Osteoblast (primary cell): ENCODE measurements at regions not wholly inside any gene's neighbourhood (a gene's known extent, or its start where the extent isn't known, plus 50 kb on each side); places are given as distances from the start of the nearest gene placed in this dataset.
A peak's percentile ranks its signal among the peaks of the same experiment; 100 is the strongest.

Experiments used
- DNase-seq: peaks from one replicate; pipeline ENCODE4 v3.0.0; 2011; ENCODE audit warnings: low spot score, mixed read lengths; ENCODE audit not compliant: insufficient read length; ENCODE audit errors: missing footprints
- H2AFZ ChIP-seq: 2 replicates; pipeline ENCODE4 v1.6.0; 2011; ENCODE audit warnings: mild to moderate bottlenecking, low read length
- H3K27ac ChIP-seq: 2 replicates; pipeline ENCODE4 v1.5.1; 2011; ENCODE audit warnings: mild to moderate bottlenecking, low read depth, low read length, moderate library complexity
- H3K27me3 ChIP-seq: 2 replicates; pipeline ENCODE4 v1.6.0; 2012; ENCODE audit warnings: mild to moderate bottlenecking, control low read depth, inconsistent platforms, low read length, moderate library complexity; ENCODE audit not compliant: insufficient read depth
- H3K36me3 ChIP-seq: 2 replicates; pipeline ENCODE4 v1.5.1; 2011; ENCODE audit warnings: mild to moderate bottlenecking, low read length, control low read depth, moderate library complexity; ENCODE audit not compliant: insufficient read depth
- H3K4me1 ChIP-seq: 2 replicates; pipeline ENCODE4 v1.5.1; 2011; ENCODE audit warnings: mild to moderate bottlenecking, low read length, control low read depth, moderate library complexity; ENCODE audit not compliant: insufficient read depth
- H3K4me2 ChIP-seq: 2 replicates; pipeline ENCODE4 v1.6.0; 2011; ENCODE audit warnings: mild to moderate bottlenecking, low read length; ENCODE audit not compliant: insufficient read depth
- H3K4me3 ChIP-seq: fragments of 200-600 bp; sonication (generic); 3 replicates; pipeline ENCODE4 v1.5.1; 2012; ENCODE audit warnings: mild to moderate bottlenecking, low read length, inconsistent platforms; ENCODE audit not compliant: insufficient read depth
- H3K79me2 ChIP-seq: 2 replicates; pipeline ENCODE4 v1.6.0; 2012; ENCODE audit warnings: mild to moderate bottlenecking, low read length, control low read depth, inconsistent platforms; ENCODE audit not compliant: insufficient read depth
- H3K9me3 ChIP-seq: 2 replicates; pipeline ENCODE4 v1.5.1; 2011; ENCODE audit warnings: low read depth, low read length, control low read depth
- H4K20me1 ChIP-seq: 2 replicates; pipeline ENCODE4 v1.6.0; 2012; ENCODE audit warnings: mild to moderate bottlenecking, low read length, control low read depth; ENCODE audit not compliant: insufficient read depth
- CTCF ChIP-seq: IDR thresholded peaks from 2 replicates; pipeline ENCODE4 v1.5.1; 2011; ENCODE audit warnings: mild to moderate bottlenecking, low read depth, low read length, moderate library complexity; ENCODE audit errors: extremely low read depth

DNA sequence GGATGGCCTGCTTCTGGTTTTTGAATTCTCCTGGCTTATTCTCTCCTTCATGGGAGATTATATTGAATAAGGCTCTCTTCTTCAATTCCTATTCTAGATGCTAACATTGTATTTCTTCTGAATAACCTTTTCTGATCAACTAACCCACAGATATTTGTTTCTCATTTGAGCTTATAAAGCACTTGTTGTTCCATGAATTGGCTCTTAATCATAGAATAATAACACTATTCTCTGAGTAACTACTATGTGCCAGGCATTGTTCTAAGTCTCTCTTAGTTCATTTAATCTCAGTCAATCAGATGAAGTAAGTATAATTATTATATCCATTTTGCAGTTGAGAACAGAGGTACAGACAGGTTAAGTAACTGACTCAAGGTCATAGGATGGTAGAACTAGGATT, 136.3 kb upstream of the MLIP start:
- no peak for DNase-seq
- Histone ChIP-seq H2AFZ (no peak overlapping the region), H3K27me3 (no peaks in the 10 kb centered on the region), H3K4me2 (no peak overlapping the region), H3K9me3 (no peaks in the 10 kb centered on the region), H3K4me3 (no peak overlapping the region), H3K36me3 (no peaks in the 10 kb centered on the region), H3K4me1 (no peaks in the 10 kb centered on the region), H4K20me1 (no peaks in the 10 kb centered on the region), H3K27ac (no peak overlapping the region), H3K79me2 (no peaks in the 10 kb centered on the region)
- no peak for TF ChIP-seq CTCF

DNA sequence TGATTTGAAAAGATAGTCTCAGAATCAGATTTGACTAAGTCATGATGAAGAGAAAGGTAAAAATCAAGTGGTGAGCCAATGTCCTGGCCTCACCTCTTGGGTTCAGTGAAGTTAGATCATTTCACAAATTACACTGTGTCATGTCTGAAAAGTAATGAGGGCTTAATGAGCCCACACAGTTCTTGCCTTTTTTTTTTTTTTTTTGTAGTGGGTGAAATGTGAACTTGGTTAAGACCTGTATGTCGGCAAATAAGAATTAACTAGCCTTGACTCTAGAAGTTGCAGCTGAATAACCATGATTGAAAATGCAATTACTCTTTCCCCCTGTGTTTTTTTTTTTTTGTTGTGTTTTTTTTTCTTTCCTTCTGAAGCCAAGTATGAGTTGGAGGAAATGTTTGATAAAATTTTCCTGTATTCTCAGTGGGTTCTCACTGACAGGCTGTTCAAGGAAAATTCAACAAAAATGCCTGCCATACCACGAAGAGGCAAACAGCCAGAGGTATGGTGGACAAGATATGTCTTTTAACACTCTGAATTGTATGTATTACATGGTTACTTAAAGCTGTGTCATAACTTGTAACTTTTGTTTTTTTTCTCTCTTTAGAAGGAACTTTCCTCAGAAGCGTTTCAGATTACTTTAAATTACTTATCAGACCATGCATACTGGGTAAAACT, 135.2 kb upstream of the MLIP start:
- DNase-seq: no peak

GRCh38 chr6:53977551-53977950, 133.7 kb upstream of the MLIP start:
- no peak overlapping the region for H3K27ac ChIP-seq
- no peak for DNase-seq
- H2AFZ ChIP-seq: no peak overlapping the region
- peaks cover 3% of the 10 kb centered on the region for H3K4me1 ChIP-seq
- H3K4me2 ChIP-seq: no peak overlapping the region
- no peaks in the 10 kb centered on the region for H3K9me3 ChIP-seq
- no peak for TF ChIP-seq CTCF
- no peaks in the 10 kb centered on the region for H3K27me3 ChIP-seq
- H3K36me3 ChIP-seq: no peaks in the 10 kb centered on the region
- no peaks in the 10 kb centered on the region for H4K20me1 ChIP-seq
- no peaks in the 10 kb centered on the region for H3K79me2 ChIP-seq
- no peak overlapping the region for H3K4me3 ChIP-seq

More for the DNA sequence above, 135.2 kb upstream of the MLIP start:
- Histone ChIP-seq H3K4me2 (no peak overlapping the region), H3K36me3 (no peaks in the 10 kb centered on the region), H4K20me1 (no peaks in the 10 kb centered on the region), H3K27ac (no peak overlapping the region), H2AFZ (peak overlapping the region; percentile 48), H3K27me3 (no peaks in the 10 kb centered on the region), H3K79me2 (no peaks in the 10 kb centered on the region), H3K9me3 (no peaks in the 10 kb centered on the region), H3K4me1 (no peaks in the 10 kb centered on the region), H3K4me3 (no peak overlapping the region)
- no peak for TF ChIP-seq CTCF

- Histone ChIP-seq H4K20me1 (no peaks in the 10 kb centered on the region), H3K9me3 (no peaks in the 10 kb centered on the region), H3K4me3 (no peak overlapping the region), H3K4me1 (peaks cover 23% of the 10 kb centered on the region), H3K27me3 (no peaks in the 10 kb centered on the region), H3K27ac (no peak overlapping the region), H2AFZ (no peak overlapping the region), H3K36me3 (no peaks in the 10 kb centered on the region), H3K79me2 (no peaks in the 10 kb centered on the region), H3K4me2 (no peak overlapping the region)
- peak; percentile 74 for TF ChIP-seq CTCF
- peak; percentile 9 for DNase-seq
Observed at GRCh38 chr6:53979468-53980067, 131.7 kb upstream of the MLIP start.
